ENCODE measurements at regions not wholly inside any gene's neighbourhood (a gene's known extent, or its start where the extent isn't known, plus 50 kb on each side); places are given as distances from the start of the nearest gene placed in this dataset.

DNA sequence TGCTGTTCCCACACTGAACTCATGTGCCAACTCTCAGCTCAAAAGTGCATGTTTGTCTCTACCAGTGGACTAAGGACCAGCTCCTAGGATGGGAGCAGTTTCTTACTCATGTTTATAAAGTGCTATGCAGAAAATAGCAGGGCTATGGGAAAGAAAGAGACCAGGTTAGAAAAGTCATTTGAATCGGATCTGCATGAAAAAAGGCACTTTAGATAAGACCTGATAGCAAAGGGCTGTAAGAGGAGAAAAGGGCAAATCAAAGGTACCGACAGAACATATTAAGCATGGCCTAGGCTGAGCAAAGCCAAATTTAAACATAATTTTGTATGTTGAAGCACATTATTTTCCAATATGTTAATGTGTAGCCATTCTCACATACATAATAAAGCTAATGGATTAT is 362.3 kb upstream of the ZFP42 start:
- H3K4me3 ChIP-seq = no peak overlapping the region
- no peak for ATAC-seq (ENCODE audit: insufficient number of reproducible peaks, low FRiP score, low read depth)

DNA sequence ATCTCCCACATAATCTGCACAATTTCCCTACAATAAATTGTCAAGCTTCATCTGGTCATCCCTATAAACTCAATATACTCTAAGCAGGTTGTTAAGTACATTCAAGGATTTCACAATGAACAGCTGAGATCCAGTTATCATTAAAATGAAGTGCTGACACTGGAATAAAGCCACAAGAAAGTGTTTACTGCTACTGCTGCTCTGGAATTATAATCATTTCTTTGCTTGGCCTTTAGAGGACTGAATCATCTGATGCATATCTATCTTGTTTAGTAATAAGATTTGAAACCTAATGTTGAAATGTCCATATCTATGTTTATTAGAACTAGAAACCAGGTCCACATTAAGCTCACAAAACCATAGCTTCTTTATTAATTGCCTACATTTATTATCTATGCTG is 338.6 kb upstream of the ZFP42 start:
- H3K27me3 ChIP-seq (replicated peaks; ENCODE audit: insufficient read depth) = no peaks in the 10 kb centered on the region
- DNase-seq (ENCODE audit: low spot score) = no peak
- no peak overlapping the region for H3K4me3 ChIP-seq
- H3K36me3 ChIP-seq = no peaks in the 10 kb centered on the region
- no peak overlapping the region for H3K27ac ChIP-seq
- TF ChIP-seq, protein P1, sequence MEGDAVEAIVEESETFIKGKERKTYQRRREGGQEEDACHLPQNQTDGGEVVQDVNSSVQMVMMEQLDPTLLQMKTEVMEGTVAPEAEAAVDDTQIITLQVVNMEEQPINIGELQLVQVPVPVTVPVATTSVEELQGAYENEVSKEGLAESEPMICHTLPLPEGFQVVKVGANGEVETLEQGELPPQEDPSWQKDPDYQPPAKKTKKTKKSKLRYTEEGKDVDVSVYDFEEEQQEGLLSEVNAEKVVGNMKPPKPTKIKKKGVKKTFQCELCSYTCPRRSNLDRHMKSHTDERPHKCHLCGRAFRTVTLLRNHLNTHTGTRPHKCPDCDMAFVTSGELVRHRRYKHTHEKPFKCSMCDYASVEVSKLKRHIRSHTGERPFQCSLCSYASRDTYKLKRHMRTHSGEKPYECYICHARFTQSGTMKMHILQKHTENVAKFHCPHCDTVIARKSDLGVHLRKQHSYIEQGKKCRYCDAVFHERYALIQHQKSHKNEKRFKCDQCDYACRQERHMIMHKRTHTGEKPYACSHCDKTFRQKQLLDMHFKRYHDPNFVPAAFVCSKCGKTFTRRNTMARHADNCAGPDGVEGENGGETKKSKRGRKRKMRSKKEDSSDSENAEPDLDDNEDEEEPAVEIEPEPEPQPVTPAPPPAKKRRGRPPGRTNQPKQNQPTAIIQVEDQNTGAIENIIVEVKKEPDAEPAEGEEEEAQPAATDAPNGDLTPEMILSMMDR (IDR thresholded peaks at IDR 0.05) = no peak
- H3K4me1 ChIP-seq (ENCODE audit: control insufficient read depth in 1 of 2, low read depth in 2 of 2) = no peaks in the 10 kb centered on the region
- ATAC-seq (ENCODE audit: insufficient number of reproducible peaks, low FRiP score, low read depth) = no peak
- H3K9me3 ChIP-seq = no peaks in the 10 kb centered on the region

More for the DNA sequence above, 362.3 kb upstream of the ZFP42 start:
- DNase-seq (ENCODE audit: low spot score) = no peak
- TF ChIP-seq, protein P1 (IDR thresholded peaks at IDR 0.05) = no peak
- H3K27me3 ChIP-seq (replicated peaks; ENCODE audit: insufficient read depth) = no peaks in the 10 kb centered on the region
- no peaks in the 10 kb centered on the region for H3K4me1 ChIP-seq (ENCODE audit: control insufficient read depth in 1 of 2, low read depth in 2 of 2)
- H3K27ac ChIP-seq = no peak overlapping the region
- H3K9me3 ChIP-seq = no peaks in the 10 kb centered on the region
- H3K36me3 ChIP-seq = no peaks in the 10 kb centered on the region

DNA sequence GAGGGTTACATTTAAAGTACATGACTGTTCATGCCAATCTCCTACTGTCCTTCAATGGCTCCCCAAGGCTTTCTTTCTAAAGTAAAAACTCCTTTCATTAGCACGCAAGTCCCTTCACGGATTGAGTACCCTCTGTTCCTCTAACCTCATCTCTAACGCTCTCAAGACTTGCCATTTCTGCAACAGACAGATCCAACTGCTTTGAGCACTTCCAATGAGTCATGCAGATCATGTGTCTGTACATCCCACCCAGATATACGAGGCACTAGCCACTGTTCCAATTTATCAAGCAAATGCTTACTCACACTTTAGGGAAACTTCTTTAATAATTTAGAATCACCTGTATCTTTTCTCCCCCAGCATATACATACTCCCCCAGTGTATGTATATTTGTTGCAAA is 332.5 kb upstream of the ZFP42 start:
- Histone ChIP-seq H3K9me3 (no peaks in the 10 kb centered on the region), H3K27ac (no peak overlapping the region), H3K4me1 (ENCODE audit: control insufficient read depth in 1 of 2, low read depth in 2 of 2) (peaks cover 0 to 7% of the 10 kb centered on the region in 2 donors), H3K36me3 (no peaks in the 10 kb centered on the region), H3K27me3 (replicated peaks; ENCODE audit: insufficient read depth) (no peaks in the 10 kb centered on the region), H3K4me3 (no peak overlapping the region)
- TF ChIP-seq, protein P1 (IDR thresholded peaks at IDR 0.05) = no peak
- DNase-seq (ENCODE audit: low spot score) (no peak), ATAC-seq (ENCODE audit: insufficient number of reproducible peaks, low FRiP score, low read depth) (no peak)

DNA sequence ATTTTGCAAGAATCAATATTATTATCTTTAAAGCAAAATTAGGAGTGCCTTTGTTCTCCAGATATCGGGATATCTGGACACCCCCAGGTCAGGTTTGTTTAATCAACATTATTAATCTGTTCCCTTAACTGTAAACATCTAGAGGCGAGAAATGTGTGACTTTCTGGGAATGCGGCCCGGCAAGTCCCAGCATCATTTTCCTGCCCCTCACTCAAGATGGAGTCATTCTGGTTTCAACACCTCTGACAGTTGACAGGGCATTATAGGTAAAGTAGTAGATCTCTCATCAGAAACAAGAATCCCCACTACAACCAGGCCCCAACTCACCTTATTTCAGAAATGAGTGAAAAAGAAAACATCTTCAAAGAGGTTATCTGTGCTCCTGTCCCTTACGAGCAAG is 331.6 kb upstream of the ZFP42 start:
- Histone ChIP-seq H3K9me3 (no peaks in the 10 kb centered on the region), H3K36me3 (no peaks in the 10 kb centered on the region), H3K4me3 (no peak overlapping the region), H3K4me1 (ENCODE audit: control insufficient read depth in 1 of 2, low read depth in 2 of 2) (peaks cover 0 to 7% of the 10 kb centered on the region in 2 donors), H3K27me3 (replicated peaks; ENCODE audit: insufficient read depth) (no peaks in the 10 kb centered on the region), H3K27ac (no peak overlapping the region)
- ATAC-seq (ENCODE audit: insufficient number of reproducible peaks, low FRiP score, low read depth) = no peak
- TF ChIP-seq, protein P1 (IDR thresholded peaks at IDR 0.05) = no peak
- no peak for DNase-seq (ENCODE audit: low spot score)

DNA sequence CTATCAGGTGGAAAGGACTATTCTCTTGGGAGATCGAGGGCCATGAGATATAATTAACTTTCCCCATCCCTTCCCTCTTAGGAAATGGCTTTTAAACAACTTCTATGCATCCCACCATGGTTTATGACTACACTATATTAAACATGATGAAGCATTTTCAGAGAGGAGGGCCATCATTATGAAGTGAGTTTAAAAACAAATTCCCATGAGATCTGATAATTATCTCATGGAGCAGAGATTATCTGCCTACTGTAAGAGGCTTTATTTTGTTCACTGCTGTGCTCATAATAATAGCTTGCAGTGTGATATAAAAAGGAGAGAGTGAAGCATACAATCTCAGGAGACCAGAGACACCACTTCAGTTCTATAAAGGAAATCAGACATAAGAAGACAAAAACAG is 330.5 kb upstream of the ZFP42 start:
- peaks cover 0 to 7% of the 10 kb centered on the region in 2 donors for H3K4me1 ChIP-seq (ENCODE audit: control insufficient read depth in 1 of 2, low read depth in 2 of 2)
- DNase-seq (ENCODE audit: low spot score) (no peak), ATAC-seq (ENCODE audit: insufficient number of reproducible peaks, low FRiP score, low read depth) (no peak)
- TF ChIP-seq, protein P1 (IDR thresholded peaks at IDR 0.05) = no peak
- no peaks in the 10 kb centered on the region for H3K27me3 ChIP-seq (replicated peaks; ENCODE audit: insufficient read depth)
- no peak overlapping the region for H3K27ac ChIP-seq
- no peak overlapping the region for H3K4me3 ChIP-seq
- H3K36me3 ChIP-seq = no peaks in the 10 kb centered on the region
- H3K9me3 ChIP-seq = no peaks in the 10 kb centered on the region

Data from thoracic aorta (tissue), 2 donors.